OCI-LY1 (cell line): ENCODE measurements at regions not wholly inside any gene's neighbourhood (a gene's known extent, or its start where the extent isn't known, plus 50 kb on each side); places are given as distances from the start of the nearest gene placed in this dataset.

Source experiments
- H2AFZ ChIP-seq: fragments of 200-600 bp; sonication (generic), shearing (Covaris generic); 2 replicates; pipeline ENCODE4 v1.6.0; 2014; ENCODE audit warnings: antibody characterized with exemption, mild to moderate bottlenecking, low read length
- H3F3A ChIP-seq: fragments of 200-600 bp; sonication (generic), shearing (Covaris generic); 2 replicates; pipeline ENCODE4 v1.6.0; 2014; ENCODE audit warnings: mild to moderate bottlenecking, antibody characterized with exemption, low read length, moderate library complexity; ENCODE audit not compliant: insufficient read depth
- H3K27ac ChIP-seq: fragments of 200-600 bp; sonication (generic); 2 replicates; pipeline ENCODE4 v1.5.1; 2014; ENCODE audit warnings: low read length, mixed run types, mild to moderate bottlenecking, low read depth; ENCODE audit not compliant: poor library complexity, severe bottlenecking
- H3K27me3 ChIP-seq: fragments of 200-600 bp; sonication (generic); 2 replicates; pipeline ENCODE4 v1.6.0; 2014; ENCODE audit warnings: antibody characterized with exemption, mild to moderate bottlenecking, low read length, moderate library complexity; ENCODE audit not compliant: insufficient read depth
- H3K36me3 ChIP-seq: fragments of 200-600 bp; sonication (generic); 2 replicates; pipeline ENCODE4 v1.6.1; 2014; ENCODE audit warnings: mild to moderate bottlenecking, antibody characterized with exemption, low read length, moderate library complexity, mixed read lengths; ENCODE audit not compliant: insufficient read depth
- H3K4me1 ChIP-seq: fragments of 200-600 bp; sonication (generic); 2 replicates; pipeline ENCODE4 v1.5.1; 2014; ENCODE audit warnings: mild to moderate bottlenecking, low read length, moderate library complexity; ENCODE audit not compliant: insufficient read depth, severe bottlenecking
- H3K4me2 ChIP-seq: fragments of 200-600 bp; sonication (generic), shearing (Covaris generic); 2 replicates; pipeline ENCODE4 v1.6.1; 2014; ENCODE audit warnings: low read length
- H3K4me3 ChIP-seq: fragments of 200-600 bp; sonication (generic); 2 replicates; pipeline ENCODE4 v1.5.1; 2014; ENCODE audit warnings: low read length, low read depth, mild to moderate bottlenecking, mixed read lengths; ENCODE audit not compliant: poor library complexity, severe bottlenecking
- H3K79me2 ChIP-seq: fragments of 200-600 bp; shearing (Covaris generic); 2 replicates; pipeline ENCODE4 v1.6.1; 2016; ENCODE audit warnings: mixed run types, low read length, mixed read lengths; ENCODE audit not compliant: insufficient read depth
- H3K9ac ChIP-seq: fragments of 200-600 bp; sonication (generic), shearing (Covaris generic); 2 replicates; pipeline ENCODE4 v1.6.1; 2014; ENCODE audit warnings: mild to moderate bottlenecking, low read length, mixed read lengths
- H3K9me2 ChIP-seq: fragments of 200-600 bp; sonication (generic), shearing (Covaris generic); 2 replicates; pipeline ENCODE4 v1.6.1; 2014; ENCODE audit warnings: low read depth, mild to moderate bottlenecking, low read length, mixed read lengths
- H3K9me3 ChIP-seq: fragments of 200-600 bp; shearing (Covaris generic); 2 replicates; pipeline ENCODE4 v1.6.1; 2014; ENCODE audit warnings: low read length, mixed read lengths
- H4K20me1 ChIP-seq: fragments of 200-600 bp; sonication (generic), shearing (Covaris generic); 2 replicates; pipeline ENCODE4 v1.6.0; 2016; ENCODE audit warnings: mild to moderate bottlenecking, low read length; ENCODE audit not compliant: insufficient read depth
- CTCF ChIP-seq: fragments of 200-600 bp; sonication (generic), shearing (Covaris generic); IDR thresholded peaks from 2 replicates; pipeline ENCODE4 v1.5.1; 2017; ENCODE audit warnings: mild to moderate bottlenecking, antibody characterized with exemption, low read length, moderate library complexity, mixed read lengths
- EZH2 ChIP-seq: fragments of 200-600 bp; sonication (generic), shearing (Covaris generic); IDR thresholded peaks from 2 replicates; pipeline ENCODE4 v1.8.0; 2017; ENCODE audit warnings: borderline replicate concordance, mixed run types, mild to moderate bottlenecking, antibody characterized with exemption, low read length, moderate library complexity, mixed read lengths

DNA sequence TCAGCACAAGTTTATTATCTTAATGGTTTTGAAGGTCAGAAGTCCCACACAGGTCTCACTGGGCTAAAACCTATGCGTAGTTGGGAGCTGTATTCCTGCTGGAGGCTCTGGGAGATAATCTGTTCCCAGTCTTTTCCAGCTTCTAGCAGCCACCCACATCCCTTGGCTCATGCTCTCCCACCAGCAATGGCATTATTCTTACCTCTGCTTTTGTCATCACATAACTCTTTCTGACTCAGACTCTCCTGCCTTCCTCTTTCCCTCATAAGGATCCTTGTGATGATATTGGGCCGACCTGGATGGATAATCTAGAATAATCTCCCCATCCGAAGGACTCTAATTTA lies 122.2 kb upstream of the PRDX6 start:
- H4K20me1 ChIP-seq = no peaks in the 10 kb centered on the region
- peaks cover 10% of the 10 kb centered on the region for H3K4me1 ChIP-seq
- H3K27ac ChIP-seq = no peak overlapping the region
- no peak overlapping the region for H2AFZ ChIP-seq
- H3K9me3 ChIP-seq = no peaks in the 10 kb centered on the region
- no peak overlapping the region for H3K4me3 ChIP-seq
- no peak for TF ChIP-seq CTCF
- TF ChIP-seq EZH2 = no peak
- H3K4me2 ChIP-seq = no peak overlapping the region; the same call in 1 of the 2 replicates
- H3K36me3 ChIP-seq = no peaks in the 10 kb centered on the region
- no peaks in the 10 kb centered on the region for H3K79me2 ChIP-seq
- no peaks in the 10 kb centered on the region for H3K27me3 ChIP-seq
- no peaks in the 10 kb centered on the region for H3K9me2 ChIP-seq
- H3F3A ChIP-seq = no peaks in the 10 kb centered on the region
- H3K9ac ChIP-seq = no peak overlapping the region

DNA sequence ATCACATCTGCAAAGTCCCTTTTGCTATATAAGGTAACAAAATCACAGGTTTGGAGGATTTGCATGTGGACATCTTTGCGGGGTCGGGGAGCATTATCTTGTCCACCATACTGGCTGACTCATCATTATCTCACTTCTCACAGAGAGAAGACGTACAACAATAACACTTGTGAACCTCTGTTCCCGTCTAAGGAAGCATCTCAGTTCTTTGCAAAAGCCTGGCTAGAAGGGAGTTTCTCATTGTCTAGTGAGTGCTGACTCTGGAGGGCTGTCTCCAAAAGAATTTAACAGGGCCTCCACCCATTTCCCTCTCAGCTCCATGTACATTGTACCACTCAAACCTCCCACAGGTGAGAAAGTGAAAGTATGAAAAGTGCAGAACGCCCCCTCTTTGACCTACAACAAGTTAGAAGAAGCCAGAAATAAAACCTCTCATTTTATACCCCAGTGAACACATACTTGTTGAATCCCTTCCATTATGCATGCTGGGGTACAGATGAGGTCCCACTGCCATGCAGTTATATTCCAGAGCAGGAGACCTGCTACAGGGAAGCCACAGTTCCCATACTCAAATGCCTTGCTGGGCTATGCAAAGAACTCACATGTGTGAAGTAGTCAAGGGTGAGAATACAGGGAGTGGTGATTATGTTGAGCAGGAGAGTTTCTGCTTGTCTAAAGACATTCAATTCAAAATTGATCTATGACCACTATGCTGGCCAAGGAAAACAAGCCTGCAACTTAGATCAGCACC lies 121.7 kb upstream of the PRDX6 start:
- TF ChIP-seq CTCF (no peak), EZH2 (no peak)
- Histone ChIP-seq H2AFZ (0 out of 2 replicates have a peak overlapping the region, but pooled peaks have one; percentile 42), H3K9me2 (no peaks in the 10 kb centered on the region), H3K4me3 (no peak overlapping the region), H3K27me3 (no peaks in the 10 kb centered on the region), H4K20me1 (no peaks in the 10 kb centered on the region), H3K36me3 (no peaks in the 10 kb centered on the region), H3F3A (no peaks in the 10 kb centered on the region), H3K27ac (no peak overlapping the region), H3K4me1 (peaks cover 11% of the 10 kb centered on the region), H3K9ac (no peak overlapping the region), H3K9me3 (no peaks in the 10 kb centered on the region), H3K79me2 (no peaks in the 10 kb centered on the region), H3K4me2 (peak overlapping the region; percentile 11; the same call in 1 of the 2 replicates)

DNA sequence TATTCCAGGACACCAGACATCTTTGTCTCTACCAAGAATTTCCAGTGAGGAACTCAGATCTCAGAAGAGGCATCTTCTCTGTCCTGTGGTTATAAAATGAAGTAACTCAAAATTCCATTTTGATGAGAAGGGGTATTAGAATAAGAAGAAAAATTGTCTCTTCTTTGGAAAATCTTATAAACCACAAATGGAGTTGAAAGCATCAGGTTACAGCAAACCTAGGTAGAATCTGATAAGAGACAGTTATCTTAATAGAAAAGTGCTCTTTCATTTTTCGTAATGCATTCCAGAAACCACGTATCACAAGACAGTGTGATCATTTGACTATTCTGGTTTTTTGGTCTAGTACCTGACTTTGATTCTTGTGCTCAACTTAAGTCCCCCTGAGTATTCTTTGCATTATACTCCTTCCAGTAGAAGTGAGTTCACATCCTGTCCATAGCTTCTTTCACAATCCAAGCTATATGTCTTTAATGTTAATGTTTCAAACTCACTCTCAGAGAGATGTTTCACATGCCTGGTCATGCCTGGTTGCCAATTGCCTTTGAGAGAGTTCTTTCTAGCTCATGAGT lies 120.9 kb upstream of the PRDX6 start:
- TF ChIP-seq CTCF = no peak
- no peak for TF ChIP-seq EZH2
- Histone ChIP-seq H3K9me3 (no peaks in the 10 kb centered on the region), H3K4me2 (no peak overlapping the region), H3K9me2 (no peaks in the 10 kb centered on the region), H4K20me1 (no peaks in the 10 kb centered on the region), H2AFZ (no peak overlapping the region), H3K27me3 (no peaks in the 10 kb centered on the region), H3K9ac (no peak overlapping the region), H3K4me1 (peaks cover 18% of the 10 kb centered on the region), H3K4me3 (no peak overlapping the region), H3K36me3 (no peaks in the 10 kb centered on the region), H3K27ac (no peak overlapping the region), H3F3A (no peaks in the 10 kb centered on the region), H3K79me2 (no peaks in the 10 kb centered on the region)
